ENCODE measurements at regions not wholly inside any gene's neighbourhood (a gene's known extent, or its start where the extent isn't known, plus 50 kb on each side); places are given as distances from the start of the nearest gene placed in this dataset.
A peak's percentile ranks its signal among the peaks of the same experiment; 100 is the strongest.

DNA sequence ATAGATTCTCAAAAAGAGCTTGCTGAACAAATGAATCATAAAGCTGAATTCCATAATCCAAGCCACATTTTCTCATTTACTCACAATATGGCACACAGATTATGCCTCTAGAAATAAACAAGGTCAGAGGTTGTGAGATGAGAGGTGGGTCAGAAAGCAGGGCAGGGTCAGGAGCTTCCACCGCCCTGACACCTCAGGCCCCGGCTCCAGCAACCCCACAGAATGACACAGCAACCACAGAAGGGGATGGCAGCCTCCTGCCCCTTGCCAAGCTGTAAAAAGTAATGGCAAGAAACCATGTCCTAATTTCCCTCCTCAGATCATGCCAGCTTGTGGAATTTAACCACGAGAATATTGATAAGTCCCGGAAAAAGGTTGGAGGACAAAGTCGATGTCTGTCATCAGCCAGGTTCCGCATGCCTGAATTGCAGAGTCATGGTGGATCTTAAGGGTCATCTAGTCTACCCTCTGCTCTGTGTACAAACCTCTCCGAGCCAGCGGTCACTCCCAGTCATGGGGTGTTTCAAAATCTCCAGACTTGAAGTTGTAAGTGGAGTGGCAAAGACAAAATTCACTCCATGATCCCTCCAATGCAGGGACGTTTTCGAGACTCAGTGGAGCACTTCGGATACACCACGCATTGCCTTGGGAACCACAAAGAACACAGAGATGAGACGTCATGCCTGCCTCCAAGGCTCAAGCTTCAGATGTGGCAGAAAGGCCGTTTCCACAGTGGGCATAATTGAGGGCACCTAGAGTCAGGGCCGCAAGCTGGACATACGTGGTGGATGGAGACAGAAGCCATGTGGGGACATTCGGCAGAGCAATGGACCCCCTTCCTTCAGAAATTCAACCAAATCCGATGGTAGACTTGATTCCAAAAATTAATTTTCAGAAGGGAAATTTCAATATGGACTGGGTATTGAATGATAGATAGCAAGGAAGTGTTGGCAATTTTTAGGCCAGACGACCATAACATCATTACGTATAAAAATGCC is 254.0 kb downstream of the TOMM20 start (continued):
- TF ChIP-seq, protein P1, sequence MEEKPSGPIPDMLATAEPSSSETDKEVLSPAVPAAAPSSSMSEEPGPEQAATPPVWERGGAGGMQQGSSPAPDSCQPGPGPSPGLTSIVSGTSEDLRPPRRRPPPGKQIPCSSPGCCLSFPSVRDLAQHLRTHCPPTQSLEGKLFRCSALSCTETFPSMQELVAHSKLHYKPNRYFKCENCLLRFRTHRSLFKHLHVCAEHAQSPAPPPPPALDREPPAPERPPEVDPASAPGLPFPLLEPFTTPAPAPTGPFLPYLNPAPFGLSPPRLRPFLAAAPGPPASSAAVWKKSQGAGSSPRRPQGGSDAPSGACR (CRISPR knock-in tag; IDR thresholded peaks at IDR 0.05), result 0 out of 2 replicates have a peak, but pooled peaks have one; percentile 50
- no peak for TF ChIP-seq SRSF9 (IDR thresholded peaks at IDR 0.05; ENCODE audit: borderline replicate concordance, insufficient read depth, low read depth, low read length, poor library complexity, severe bottlenecking)
- no peak for TF ChIP-seq GPN1 (CRISPR knock-in tag; IDR thresholded peaks at IDR 0.05; ENCODE audit: borderline replicate concordance)
- TF ChIP-seq HDAC1 (CRISPR knock-in tag; IDR thresholded peaks at IDR 0.05), result peak; percentile 70
- TF ChIP-seq NFRKB (IDR thresholded peaks at IDR 0.05), result no peak
- 0 out of 2 replicates have a peak, but pooled peaks have one; percentile 53 for TF ChIP-seq ZNF772 (CRISPR knock-in tag; IDR thresholded peaks at IDR 0.05)
- peak; percentile 90 for TF ChIP-seq RARA (CRISPR knock-in tag; IDR thresholded peaks at IDR 0.05)
- peak; percentile 87 for TF ChIP-seq FOXA3 (CRISPR knock-in tag; IDR thresholded peaks at IDR 0.05)
- no peak; the same call in 1 of the 2 replicates for TF ChIP-seq GTF3A (CRISPR knock-in tag; conservative IDR thresholded peaks at IDR 0.05)
- TF ChIP-seq NRL (CRISPR knock-in tag; IDR thresholded peaks at IDR 0.05; ENCODE audit: borderline replicate concordance), result 0 out of 2 replicates have a peak, but pooled peaks have one; percentile 75
- peak; percentile 84 for TF ChIP-seq NR2C2 (CRISPR knock-in tag; IDR thresholded peaks at IDR 0.05; ENCODE audit: borderline replicate concordance)
- TF ChIP-seq ZNF674 (CRISPR knock-in tag; IDR thresholded peaks at IDR 0.05; ENCODE audit: low read depth), result no peak
- no peak for TF ChIP-seq ZNF263 (CRISPR knock-in tag; IDR thresholded peaks at IDR 0.05)
- TF ChIP-seq, protein P2, sequence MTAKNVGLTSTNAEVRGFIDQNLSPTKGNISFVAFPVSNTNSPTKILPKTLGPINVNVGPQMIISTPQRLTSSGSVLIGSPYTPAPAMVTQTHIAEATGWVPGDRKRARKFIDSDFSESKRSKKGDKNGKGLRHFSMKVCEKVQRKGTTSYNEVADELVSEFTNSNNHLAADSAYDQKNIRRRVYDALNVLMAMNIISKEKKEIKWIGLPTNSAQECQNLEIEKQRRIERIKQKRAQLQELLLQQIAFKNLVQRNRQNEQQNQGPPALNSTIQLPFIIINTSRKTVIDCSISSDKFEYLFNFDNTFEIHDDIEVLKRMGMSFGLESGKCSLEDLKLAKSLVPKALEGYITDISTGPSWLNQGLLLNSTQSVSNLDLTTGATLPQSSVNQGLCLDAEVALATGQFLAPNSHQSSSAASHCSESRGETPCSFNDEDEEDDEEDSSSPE (CRISPR knock-in tag; IDR thresholded peaks at IDR 0.05), result 0 out of 2 replicates have a peak, but pooled peaks have one; percentile 21
- peak; percentile 61 for TF ChIP-seq SOX5 (CRISPR knock-in tag; IDR thresholded peaks at IDR 0.05; ENCODE audit: borderline replicate concordance)
- TF ChIP-seq ATM (IDR thresholded peaks at IDR 0.05; ENCODE audit: borderline replicate concordance), result no peak
- TF ChIP-seq ZZZ3 (CRISPR knock-in tag; IDR thresholded peaks at IDR 0.05; ENCODE audit: borderline replicate concordance), result peak; percentile 36; the same call in 1 of the 2 replicates
- TF ChIP-seq MIXL1 (CRISPR knock-in tag; IDR thresholded peaks at IDR 0.05), result peak; percentile 14; the same call in 1 of the 2 replicates
- TF ChIP-seq, protein P3, sequence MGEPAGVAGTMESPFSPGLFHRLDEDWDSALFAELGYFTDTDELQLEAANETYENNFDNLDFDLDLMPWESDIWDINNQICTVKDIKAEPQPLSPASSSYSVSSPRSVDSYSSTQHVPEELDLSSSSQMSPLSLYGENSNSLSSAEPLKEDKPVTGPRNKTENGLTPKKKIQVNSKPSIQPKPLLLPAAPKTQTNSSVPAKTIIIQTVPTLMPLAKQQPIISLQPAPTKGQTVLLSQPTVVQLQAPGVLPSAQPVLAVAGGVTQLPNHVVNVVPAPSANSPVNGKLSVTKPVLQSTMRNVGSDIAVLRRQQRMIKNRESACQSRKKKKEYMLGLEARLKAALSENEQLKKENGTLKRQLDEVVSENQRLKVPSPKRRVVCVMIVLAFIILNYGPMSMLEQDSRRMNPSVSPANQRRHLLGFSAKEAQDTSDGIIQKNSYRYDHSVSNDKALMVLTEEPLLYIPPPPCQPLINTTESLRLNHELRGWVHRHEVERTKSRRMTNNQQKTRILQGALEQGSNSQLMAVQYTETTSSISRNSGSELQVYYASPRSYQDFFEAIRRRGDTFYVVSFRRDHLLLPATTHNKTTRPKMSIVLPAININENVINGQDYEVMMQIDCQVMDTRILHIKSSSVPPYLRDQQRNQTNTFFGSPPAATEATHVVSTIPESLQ (CRISPR knock-in tag; conservative IDR thresholded peaks at IDR 0.05), result no peak
- peak; percentile 58; the same call in 1 of the 2 replicates for TF ChIP-seq ZNF101 (CRISPR knock-in tag; IDR thresholded peaks at IDR 0.05; ENCODE audit: borderline replicate concordance, low read depth)
- TF ChIP-seq ZNF878 (CRISPR knock-in tag; IDR thresholded peaks at IDR 0.05), result no peak
- TF ChIP-seq, protein P4, sequence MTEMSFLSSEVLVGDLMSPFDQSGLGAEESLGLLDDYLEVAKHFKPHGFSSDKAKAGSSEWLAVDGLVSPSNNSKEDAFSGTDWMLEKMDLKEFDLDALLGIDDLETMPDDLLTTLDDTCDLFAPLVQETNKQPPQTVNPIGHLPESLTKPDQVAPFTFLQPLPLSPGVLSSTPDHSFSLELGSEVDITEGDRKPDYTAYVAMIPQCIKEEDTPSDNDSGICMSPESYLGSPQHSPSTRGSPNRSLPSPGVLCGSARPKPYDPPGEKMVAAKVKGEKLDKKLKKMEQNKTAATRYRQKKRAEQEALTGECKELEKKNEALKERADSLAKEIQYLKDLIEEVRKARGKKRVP (CRISPR knock-in tag; IDR thresholded peaks at IDR 0.05), result peak in 1 of 2 experiments; percentile 91; a peak in 2 of 4 replicates
- TF ChIP-seq SIX4 (CRISPR knock-in tag; IDR thresholded peaks at IDR 0.05), result 0 out of 2 replicates have a peak, but pooled peaks have one; percentile 33
- TF ChIP-seq SIX1 (CRISPR knock-in tag; IDR thresholded peaks at IDR 0.05; ENCODE audit: borderline replicate concordance), result peak; percentile 31; the same call in 1 of the 2 replicates
- TF ChIP-seq ZFP82 (CRISPR knock-in tag; IDR thresholded peaks at IDR 0.05; ENCODE audit: borderline replicate concordance), result no peak
